ENCODE measurements at regions not wholly inside any gene's neighbourhood (a gene's known extent, or its start where the extent isn't known, plus 50 kb on each side); places are given as distances from the start of the nearest gene placed in this dataset.

DNA sequence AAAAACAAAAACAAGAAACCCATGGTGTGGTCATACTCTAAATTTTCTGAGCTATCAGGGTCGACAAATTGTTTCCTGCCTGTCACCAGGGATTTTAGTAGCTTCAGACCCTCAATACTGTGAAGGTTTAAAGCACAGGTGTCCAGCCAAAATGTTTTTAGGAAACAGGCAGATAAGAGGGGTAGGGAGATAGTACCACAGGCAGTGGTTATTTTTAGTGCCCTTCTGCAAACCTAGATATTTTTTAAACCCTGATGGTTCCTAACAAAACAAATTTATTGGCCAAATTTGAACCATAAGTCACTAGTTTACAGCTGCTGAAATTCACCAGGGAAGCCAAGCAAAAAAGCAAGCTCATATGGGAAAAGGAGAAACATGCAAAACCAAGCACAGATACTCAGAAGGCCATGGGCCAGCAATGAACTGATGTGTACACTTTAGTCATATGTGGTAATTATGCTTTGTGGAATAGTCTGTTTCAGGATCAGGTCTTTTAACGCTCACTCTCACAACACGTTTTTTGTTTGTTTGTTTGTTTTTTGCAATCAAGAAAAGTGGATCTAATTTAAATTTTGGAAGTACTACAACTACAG lies 156.8 kb upstream of the STK17B start:
- TF ChIP-seq, protein P1, sequence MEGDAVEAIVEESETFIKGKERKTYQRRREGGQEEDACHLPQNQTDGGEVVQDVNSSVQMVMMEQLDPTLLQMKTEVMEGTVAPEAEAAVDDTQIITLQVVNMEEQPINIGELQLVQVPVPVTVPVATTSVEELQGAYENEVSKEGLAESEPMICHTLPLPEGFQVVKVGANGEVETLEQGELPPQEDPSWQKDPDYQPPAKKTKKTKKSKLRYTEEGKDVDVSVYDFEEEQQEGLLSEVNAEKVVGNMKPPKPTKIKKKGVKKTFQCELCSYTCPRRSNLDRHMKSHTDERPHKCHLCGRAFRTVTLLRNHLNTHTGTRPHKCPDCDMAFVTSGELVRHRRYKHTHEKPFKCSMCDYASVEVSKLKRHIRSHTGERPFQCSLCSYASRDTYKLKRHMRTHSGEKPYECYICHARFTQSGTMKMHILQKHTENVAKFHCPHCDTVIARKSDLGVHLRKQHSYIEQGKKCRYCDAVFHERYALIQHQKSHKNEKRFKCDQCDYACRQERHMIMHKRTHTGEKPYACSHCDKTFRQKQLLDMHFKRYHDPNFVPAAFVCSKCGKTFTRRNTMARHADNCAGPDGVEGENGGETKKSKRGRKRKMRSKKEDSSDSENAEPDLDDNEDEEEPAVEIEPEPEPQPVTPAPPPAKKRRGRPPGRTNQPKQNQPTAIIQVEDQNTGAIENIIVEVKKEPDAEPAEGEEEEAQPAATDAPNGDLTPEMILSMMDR (IDR thresholded peaks at IDR 0.05; ENCODE audit: low read length) = no peak
- no peak for TF ChIP-seq EZH2 (IDR thresholded peaks at IDR 0.05; ENCODE audit: borderline replicate concordance, low read length)

All from OCI-LY1 (cell line).